ENCODE measurements at regions not wholly inside any gene's neighbourhood (a gene's known extent, or its start where the extent isn't known, plus 50 kb on each side); places are given as distances from the start of the nearest gene placed in this dataset.

DNA sequence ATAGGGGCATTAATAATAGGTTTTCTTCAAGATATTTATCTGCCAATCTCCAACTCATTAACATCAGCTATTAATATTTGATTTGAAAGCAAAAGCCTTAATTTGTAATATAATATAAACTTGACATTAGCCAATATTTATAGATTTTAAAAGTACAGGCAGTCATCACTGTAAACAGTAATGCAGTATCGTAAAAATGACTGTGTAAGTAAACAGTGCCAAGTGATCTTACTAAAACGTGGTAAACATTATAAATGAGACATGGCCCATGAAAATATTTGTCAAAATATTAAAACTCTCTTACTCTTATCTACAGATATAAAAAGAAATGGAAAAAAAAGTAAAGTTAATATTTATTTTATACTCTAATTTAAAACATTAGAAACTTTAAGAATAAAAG, 101.6 kb upstream of the EPHA6 start:
- TF ChIP-seq, protein P1, sequence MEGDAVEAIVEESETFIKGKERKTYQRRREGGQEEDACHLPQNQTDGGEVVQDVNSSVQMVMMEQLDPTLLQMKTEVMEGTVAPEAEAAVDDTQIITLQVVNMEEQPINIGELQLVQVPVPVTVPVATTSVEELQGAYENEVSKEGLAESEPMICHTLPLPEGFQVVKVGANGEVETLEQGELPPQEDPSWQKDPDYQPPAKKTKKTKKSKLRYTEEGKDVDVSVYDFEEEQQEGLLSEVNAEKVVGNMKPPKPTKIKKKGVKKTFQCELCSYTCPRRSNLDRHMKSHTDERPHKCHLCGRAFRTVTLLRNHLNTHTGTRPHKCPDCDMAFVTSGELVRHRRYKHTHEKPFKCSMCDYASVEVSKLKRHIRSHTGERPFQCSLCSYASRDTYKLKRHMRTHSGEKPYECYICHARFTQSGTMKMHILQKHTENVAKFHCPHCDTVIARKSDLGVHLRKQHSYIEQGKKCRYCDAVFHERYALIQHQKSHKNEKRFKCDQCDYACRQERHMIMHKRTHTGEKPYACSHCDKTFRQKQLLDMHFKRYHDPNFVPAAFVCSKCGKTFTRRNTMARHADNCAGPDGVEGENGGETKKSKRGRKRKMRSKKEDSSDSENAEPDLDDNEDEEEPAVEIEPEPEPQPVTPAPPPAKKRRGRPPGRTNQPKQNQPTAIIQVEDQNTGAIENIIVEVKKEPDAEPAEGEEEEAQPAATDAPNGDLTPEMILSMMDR (IDR thresholded peaks at IDR 0.05) = no peak
- TF ChIP-seq EZH2 (IDR thresholded peaks at IDR 0.05; ENCODE audit: borderline replicate concordance, insufficient read depth, low read depth, low read length, poor library complexity, severe bottlenecking) = no peak

Measured in B cell (primary cell).